HG03469 (cell line): ENCODE measurements at regions not wholly inside any gene's neighbourhood (a gene's known extent, or its start where the extent isn't known, plus 50 kb on each side); places are given as distances from the start of the nearest gene placed in this dataset.
"Not testable (repeated sequence)": the region's sequence is repeated elsewhere in the genome, so short reads cannot be mapped to it uniquely, and the experiment has no call there.

Experiments used
- ATAC-seq: cut with Tn5 transposase; IDR thresholded peaks from one replicate; pipeline ENCODE4 v1.9.1; 2021; ENCODE audit warnings: mild to moderate bottlenecking, moderate library complexity, moderate number of reproducible peaks; ENCODE audit not compliant: unreplicated experiment

DNA sequence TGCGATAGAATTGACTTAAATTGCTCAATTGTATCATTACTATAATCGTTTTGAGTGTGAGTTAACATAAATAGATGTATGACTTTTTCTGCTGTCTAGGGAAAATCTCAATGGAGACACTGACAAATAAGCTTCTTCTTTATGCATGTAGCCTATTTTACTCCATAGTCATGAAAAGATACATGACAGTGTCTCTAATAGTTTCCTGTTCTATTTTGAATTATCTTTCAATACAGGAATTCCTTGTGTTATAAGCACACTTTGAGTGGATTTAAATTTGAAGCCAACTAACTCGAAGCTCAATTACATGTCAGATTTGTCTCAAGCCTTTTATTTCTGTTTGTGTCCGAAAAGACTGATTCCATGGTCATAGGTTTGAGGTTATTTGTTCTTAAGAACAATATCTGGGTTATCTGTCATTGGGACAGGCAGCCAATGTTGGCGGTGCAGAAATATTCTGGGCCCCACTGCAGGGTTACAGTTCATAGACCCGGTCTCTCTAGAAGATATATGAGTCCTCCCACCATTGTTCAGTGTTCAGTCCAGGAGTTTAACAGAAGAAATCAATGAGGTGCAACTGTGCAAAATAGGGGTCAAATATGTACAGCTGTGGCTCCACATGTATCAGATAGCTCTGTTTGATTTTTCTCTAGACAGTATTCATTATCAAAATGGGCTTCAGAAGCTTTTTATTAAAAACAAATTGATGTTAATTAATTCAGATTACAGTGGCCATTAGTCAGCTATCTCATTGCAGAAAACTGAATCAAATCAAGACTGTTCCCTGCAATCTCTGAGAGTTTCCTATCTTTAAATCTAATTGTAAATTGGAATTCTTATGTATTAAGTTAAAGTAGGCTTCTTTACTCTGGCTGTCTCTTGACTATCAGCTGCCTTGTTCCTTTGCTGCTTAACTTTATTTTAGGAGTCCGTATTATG lies 1238.8 kb downstream of the NXPH1 start:
- ATAC-seq, result no peak

DNA sequence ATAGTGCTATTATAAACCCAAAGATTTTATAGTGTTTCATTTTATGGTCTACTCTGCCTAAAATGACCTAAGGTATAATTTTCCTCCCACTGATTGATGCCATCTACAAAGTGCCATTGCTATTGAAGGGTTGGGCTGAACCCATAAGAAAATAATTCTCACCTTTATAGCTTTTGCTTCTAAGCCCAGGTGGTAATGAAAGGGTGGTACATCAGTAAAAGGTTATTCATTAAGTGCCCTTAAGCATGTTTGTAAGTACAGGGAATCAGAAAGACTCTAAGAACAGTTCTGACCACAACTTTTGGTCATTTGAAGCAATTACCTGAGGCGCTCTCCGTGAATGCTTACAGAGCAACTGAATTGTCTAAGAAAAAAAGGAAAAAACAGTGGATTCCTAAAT lies 1247.3 kb downstream of the NXPH1 start:
- no peak for ATAC-seq

DNA sequence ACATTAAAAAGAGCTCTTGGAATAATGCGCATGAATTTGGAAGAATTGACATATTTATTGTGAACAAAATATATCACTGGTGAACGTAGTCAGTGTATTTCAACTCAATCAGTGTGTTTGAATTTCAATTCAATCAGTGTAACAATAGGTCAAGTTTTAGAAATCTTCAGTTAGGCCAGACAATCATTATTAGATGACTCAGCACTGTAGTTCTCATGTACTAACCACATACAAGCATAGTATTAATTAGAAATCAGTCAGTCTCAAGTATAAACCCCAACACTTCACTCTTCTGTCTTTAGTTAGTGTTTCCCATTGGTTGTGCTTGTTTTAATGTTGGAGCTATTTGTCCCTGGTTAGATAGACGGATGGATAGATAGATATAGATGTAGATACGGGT lies 1247.9 kb downstream of the NXPH1 start:
- no peak for ATAC-seq

DNA sequence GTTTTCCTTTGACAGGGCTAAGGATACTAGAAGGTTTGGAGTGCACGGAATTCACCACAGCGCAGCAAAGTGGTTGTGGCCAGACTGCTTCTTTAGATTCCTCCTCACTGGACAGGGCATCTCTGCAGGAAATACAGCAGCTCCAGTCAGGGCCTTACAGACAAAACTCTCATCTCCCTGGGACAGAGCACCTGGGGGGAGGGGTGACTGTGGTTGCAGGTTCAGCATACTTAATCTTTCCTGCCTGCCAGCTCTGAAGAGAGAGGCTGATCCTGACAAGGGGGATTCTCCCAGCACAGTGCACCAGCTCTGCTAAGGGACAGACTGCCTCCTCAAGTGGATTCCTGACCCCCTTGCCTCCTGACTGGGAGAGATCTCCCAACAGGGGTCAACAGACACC lies 1257.9 kb downstream of the NXPH1 start:
- ATAC-seq, result no peak

DNA sequence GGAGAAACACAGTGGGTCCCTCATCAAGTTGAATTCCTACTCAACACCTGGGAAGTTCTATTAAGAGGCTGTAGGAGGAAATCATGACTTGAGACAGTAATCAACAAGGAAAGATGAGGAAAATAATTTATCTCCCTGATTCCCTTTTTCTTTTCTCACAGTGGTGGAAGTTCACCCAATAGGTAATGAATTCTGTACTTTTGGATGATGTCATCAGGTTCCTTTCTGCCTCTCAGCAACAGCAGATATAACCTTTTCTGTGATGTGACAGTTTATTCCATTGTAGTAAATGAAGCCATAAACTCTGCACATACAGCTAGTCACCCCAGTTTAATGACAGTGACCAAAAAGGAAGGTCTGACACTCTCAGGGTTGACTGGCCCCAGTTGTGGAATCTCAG lies 1265.0 kb downstream of the NXPH1 start:
- no peak for ATAC-seq

DNA sequence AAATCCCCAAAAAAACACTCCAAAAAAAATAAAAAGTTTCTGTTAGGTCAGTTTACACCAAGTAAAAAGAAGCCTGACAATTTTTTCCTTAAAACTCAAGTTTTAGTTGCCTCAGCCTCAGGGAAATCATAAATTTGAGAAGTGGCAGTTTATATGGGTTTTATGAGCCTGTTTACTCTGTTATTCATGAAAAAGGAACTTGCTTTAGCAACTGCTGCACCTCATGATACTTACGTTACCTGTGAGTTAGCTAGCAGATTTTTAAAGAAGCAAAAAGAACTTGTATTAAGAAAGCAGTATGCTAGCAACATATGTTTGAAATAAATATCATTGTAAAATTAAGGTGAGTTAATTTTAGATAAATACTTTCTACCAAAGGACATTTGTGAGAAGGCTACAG lies 1264.5 kb upstream of the PHF14 start:
- no peak for ATAC-seq

DNA sequence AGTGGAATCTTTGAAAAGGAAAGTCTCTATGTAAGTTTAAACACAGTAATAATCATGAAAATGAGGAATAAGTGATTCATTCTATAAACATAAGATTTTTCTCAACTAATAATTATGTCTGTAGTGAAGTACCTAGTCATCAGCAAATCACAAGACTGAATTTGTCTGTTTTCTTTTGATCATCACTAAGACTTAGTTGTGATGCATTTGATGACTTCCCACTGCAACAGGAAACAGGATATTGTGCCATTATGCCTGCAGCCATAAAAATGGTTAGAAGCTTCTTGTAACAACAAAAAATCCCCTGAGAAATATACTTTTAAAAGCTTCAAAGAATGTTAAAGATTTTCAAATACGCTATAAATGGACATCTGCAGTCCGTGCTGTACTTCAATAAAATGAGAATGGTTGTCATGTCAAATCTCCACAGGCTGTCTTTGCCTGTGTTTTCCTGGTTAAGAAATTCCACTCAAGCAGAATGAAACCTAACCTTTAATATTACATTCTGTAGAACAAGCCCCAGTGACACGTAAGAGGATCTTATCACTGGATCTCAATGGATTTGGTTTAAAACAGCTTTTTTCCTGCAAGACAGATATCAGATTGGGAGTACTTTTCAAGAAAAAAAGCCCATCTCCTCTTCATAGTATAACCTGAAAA lies 1262.3 kb upstream of the PHF14 start:
- no peak for ATAC-seq

DNA sequence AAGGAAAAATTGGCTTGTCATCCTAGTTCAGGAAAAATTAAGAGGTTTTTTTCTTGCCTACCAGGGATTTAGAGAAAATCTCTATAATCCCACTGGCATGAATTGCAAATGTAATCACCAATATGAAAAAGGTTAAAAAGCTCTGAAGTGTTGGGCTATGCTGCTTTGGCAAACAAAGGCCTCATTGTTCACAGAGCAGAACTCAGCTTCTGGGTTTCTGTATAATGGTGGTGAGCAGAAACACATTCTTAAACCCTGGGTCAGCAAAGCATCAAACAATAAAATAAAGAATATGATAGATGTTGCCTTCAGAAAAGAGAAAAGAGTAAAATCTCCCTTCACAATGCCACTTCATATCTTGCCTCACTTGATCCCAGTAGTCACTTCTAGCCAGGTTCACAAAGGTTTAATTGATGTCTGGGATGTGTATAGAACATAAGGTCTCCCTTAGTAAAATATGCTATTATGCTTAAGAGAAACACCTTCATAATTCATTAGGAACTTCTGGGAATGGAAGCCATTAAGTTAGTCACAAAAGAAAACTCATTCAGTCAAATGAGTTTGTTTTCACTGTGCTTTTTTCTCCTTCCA lies 1255.5 kb upstream of the PHF14 start:
- no peak for ATAC-seq

DNA sequence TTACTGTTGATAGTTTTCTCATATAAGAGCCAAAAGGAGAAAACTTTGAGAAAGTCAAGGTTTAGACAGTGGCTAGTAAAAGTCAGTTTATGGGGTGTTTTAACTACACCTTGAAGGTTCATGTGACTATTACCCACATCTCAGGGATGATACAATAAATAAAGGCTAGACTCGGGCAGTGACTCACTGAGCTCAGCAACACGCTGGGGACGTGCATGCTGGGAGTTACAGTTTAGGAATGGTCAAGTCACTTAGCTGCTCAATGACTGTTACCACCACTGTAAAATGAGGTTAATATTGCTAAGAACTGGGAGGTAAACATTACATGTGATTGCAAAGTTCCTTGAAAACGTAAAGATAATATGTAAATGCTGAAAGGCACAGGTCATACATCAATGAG lies 1254.4 kb upstream of the PHF14 start:
- no peak for ATAC-seq

DNA sequence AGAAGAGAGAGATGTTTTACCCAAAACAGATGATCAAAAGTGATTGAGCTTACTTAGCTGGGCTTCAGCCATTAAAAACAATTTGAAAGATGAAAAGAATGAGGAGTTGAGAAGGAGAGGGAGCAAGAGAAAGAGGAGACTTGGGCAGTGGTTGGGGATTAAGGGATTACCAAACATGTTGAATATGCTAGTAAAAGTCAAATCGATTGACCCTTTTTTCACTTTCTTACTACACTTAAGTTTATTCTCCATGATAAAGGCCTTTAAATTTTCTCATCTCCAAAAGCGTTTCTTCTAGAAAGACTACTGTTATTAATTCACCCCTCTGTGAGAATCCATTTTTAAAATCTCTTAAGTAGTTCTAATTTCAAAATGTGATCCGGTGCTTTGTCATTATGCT lies 1254.0 kb upstream of the PHF14 start:
- no peak for ATAC-seq

DNA sequence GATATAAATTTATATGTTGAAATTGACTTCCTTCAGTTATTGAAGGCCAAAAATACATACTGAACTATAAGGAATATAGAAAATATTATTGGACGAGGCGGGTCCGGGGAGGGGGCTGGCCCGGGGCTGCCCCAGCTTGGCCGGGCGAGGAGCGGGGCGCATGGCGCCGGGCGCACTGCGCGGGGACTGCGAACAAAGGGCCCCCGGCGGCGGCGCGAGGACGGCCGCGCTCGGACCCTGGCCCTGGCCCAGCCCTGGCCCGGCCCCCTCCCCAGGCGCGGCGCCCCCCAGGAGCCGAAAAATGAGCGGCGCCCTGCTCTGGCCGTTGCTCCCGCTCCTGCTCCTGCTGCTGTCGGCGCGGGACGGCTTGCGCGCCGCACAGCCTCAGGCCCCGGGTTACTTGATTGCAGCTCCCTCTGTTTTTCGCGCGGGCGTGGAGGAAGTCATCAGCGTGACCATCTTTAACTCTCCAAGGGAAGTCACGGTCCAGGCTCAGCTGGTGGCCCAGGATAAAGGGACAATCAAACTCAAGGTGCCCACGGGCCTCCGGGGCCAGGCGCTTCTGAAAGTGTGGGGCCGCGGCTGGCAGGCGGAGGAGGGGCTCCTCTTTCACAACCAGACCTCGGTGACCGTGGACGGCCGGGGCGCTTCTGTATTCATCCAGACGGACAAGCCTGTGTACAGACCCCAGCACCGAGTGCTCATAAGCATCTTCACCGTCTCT lies 1247.6 kb upstream of the PHF14 start:
- not testable (repeated sequence) for ATAC-seq

DNA sequence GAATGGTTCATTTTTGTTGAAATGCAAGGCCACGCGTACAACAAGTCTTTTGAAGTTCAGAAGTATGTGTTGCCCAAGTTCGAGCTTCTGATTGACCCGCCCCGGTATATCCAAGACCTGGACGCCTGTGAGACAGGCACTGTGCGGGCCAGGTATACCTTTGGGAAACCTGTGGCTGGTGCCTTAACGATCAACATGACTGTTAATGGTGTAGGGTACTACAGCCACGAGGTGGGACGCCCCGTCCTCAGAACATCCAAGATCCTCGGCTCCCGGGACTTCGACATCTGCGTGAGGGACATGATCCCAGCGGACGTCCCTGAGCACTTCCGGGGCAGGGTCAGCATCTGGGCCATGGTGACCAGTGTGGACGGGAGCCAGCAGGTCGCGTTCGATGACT lies 1246.9 kb upstream of the PHF14 start:
- ATAC-seq, result not testable (repeated sequence)

DNA sequence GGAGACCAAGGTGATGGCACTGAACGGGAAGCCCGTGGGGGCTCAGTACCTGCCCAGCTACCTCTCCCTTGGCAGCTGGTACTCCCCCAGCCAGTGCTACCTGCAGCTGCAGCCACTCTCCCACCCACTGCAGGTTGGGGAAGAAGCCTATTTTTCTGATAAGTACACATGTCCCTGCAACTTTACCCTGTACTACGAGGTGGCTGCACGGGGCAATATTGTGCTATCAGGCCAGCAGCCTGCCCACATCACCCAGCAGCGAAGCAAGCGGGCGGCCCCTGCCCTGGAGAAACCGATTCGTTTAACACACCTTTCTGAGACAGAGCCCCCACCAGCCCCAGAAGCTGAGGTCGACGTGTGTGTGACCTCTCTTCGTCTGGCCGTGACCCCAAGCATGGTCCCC lies 1246.2 kb upstream of the PHF14 start:
- not testable (repeated sequence) for ATAC-seq

DNA sequence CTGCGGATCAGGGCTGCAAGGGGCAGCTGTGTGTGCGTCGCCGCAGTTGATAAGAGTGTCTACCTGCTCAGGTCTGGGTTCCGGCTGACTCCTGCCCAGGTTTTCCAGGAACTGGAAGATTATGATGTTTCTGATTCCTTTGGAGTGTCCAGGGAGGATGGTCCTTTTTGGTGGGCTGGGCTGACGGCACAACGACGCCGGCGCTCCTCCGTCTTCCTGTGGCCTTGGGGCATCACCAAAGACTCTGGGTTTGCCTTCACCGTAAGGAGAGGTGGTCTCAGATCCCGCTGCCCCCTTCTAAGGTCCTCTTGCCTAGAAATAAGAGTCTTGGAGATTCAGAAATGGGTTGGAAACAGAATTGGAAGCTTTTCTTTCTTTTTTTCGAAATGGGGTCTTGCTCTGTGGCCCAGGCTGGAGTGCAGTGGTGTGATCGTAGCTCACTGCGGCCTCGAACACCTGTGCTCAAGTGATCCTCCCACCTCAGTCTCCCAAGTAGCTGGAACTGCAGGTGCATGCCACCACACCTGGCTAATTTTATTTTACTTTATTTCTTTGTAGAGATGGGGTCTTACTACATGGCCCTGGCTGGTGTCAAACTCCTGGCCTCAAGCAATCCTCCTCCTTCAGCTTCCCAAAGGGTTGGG lies 1245.5 kb upstream of the PHF14 start:
- not testable (repeated sequence) for ATAC-seq

DNA sequence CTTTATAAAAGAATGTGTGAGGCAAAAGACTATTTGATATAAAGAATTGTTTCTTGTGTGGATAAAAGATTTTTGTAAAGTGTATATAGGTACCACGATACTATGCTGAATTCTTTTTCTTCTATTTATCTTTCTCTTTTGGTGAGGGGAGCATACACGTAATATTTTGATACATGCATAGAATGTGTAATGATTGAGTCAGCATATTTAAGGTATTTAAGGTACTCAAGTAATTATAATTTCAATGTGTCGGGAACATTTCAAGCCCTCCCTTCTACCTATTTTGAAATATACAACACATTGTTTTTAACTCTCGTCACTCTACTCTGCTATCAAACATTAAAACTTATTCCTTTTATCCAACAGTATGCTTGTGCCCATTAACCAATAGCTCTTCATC lies 1221.6 kb upstream of the PHF14 start:
- ATAC-seq, result no peak

DNA sequence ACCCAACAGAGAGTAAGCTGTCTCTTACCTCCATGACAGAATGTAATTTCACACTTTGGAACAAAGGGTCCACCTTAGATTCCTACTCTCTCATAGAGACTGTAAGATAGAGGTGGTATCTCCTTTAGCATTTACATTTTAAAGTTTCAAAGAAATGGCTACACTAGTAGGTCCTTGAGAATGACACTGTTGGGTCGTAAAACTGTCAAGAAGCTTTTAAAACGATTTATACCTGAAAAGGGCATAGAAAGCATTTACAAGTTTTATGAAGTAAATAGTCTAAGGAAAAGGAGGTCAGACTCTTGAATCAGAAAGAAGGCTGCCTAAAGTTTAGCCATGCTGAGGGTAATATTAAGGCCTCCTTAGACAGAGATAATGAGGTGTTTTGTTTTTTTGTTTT lies 1212.4 kb upstream of the PHF14 start:
- ATAC-seq, result no peak

DNA sequence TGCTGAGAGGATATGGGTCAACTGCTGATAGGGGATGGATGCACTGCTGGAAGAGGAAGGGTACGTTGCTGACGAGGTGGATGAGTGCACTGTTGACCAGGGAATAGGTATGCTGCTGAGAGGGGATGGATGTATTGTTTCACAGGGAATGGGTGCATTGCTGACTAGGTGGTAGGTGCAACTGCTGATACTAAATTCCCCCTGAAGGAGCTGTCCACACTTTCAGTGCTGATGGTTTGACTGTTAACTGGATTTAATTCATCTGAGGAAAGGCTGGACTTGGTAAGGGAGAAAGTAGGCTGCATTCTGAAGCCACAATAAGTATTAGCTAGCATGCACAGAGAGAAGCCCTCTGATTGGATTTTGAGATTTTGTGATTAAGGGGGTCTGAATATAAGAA lies 1196.8 kb upstream of the PHF14 start:
- no peak for ATAC-seq

DNA sequence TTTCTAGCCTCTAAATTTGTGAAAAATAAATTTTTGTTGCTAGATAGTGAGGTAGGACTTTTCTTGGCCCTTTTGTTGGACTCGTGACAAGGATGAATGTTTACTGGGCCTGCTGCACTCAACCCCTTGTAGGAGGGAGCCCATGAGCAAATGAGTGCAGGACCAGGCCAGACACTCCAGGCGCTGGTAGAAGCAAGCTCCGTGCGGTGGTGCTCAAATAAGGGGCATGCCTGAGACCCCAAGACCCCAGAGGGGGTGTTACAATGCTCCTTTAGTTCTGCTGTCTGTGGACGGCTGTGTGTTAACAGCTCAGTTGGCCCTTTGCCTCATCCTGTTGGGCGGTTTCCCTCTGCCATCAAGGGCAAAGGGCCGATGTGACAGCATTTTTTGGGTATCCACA lies 1195.3 kb upstream of the PHF14 start:
- ATAC-seq, result no peak

DNA sequence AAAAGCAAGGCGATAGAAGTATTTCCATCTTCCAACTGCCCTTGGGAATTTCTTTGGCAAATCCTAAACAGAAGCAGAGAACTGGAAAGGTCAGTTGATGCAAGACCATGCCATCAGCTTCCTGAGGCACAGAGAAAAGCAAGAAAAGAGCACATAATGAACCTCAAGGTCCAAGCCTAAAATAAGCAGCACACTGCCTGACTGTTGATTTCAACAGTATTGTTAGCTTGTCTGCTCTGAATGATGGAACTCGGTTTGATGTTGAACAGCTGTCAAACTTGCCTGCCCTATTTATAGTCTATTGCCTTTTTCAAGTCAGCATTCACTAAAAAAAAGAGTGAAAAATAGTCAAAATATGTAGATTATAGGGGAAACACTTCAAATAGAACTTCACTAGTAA lies 1192.0 kb upstream of the PHF14 start:
- ATAC-seq, result no peak

DNA sequence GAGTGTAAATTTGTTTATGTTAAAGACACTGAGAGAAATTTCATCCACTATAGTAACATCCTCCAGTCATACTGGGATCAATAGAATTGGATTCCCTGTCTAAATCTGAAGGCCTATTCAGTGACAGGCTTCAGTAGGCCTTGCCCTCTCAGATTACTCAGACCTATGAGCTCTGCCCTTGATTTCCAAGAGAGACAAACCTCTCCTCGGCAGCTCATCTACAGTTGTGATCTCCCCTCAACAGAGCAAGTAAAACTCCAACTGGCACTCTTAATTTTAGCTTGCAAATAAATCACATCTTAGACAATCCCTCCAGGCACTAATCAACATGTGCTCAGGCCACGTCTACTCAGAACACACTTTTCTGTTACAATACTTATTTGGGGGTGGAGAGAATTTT lies 1191.4 kb upstream of the PHF14 start:
- no peak for ATAC-seq

DNA sequence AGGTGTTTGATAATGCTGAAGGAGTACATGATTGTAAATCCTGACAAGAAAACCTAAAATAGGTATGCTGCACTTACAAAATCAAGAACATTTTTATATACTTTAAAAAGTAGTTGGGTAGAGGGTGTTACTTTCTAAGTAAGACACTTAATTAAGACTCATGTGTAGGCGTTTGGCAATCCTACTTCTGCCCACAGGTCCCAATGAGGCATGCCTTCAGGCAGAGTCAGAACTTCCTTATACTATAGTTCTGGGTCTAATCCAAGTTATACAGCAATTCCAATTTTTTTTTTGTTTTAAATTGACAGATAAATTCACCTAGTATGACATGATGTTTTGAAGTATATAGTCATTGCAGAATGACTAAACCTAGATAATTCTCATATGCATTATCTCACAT lies 1188.5 kb upstream of the PHF14 start:
- no peak for ATAC-seq
